Neural cell (in vitro differentiated cells): ENCODE measurements at regions not wholly inside any gene's neighbourhood (a gene's known extent, or its start where the extent isn't known, plus 50 kb on each side); places are given as distances from the start of the nearest gene placed in this dataset.

Experiments used
- H2AFZ ChIP-seq: fragments of 200-600, 300-800 bp; sonication (generic), shearing (Covaris generic); 2 replicates; pipeline ENCODE4 v1.6.0; 2014; ENCODE audit warnings: low read depth, mild to moderate bottlenecking, antibody characterized with exemption, low read length, moderate library complexity
- H3F3A ChIP-seq: fragments of 200-600 bp; shearing (Covaris generic); 2 replicates; pipeline ENCODE4 v1.6.1; 2016; ENCODE audit warnings: mild to moderate bottlenecking, moderate library complexity, mixed read lengths, antibody characterized with exemption, low read length; ENCODE audit not compliant: insufficient read depth, poor library complexity, severe bottlenecking
- H3K27ac ChIP-seq: fragments of 200-600, 300-800 bp; sonication (generic), shearing (Covaris generic); 2 replicates; pipeline ENCODE4 v1.5.1; 2014; ENCODE audit warnings: mild to moderate bottlenecking, low read length, moderate library complexity
- H3K27me3 ChIP-seq: fragments of 300-800, 200-600 bp; sonication (generic), shearing (Covaris generic); 2 replicates; pipeline ENCODE4 v1.6.0; 2014; ENCODE audit warnings: mild to moderate bottlenecking, low read depth, low read length, moderate library complexity; ENCODE audit not compliant: insufficient read depth
- H3K36me3 ChIP-seq: fragments of 300-800, 200-600 bp; sonication (generic), shearing (Covaris generic); 2 replicates; pipeline ENCODE4 v1.5.1; 2014; ENCODE audit warnings: mild to moderate bottlenecking, antibody characterized with exemption, low read length, moderate library complexity; ENCODE audit not compliant: insufficient read depth
- H3K4me2 ChIP-seq: fragments of 300-800, 200-600 bp; sonication (generic), shearing (Covaris generic); 2 replicates; pipeline ENCODE4 v1.6.0; 2014; ENCODE audit warnings: mild to moderate bottlenecking, low read length
- H3K4me3 ChIP-seq: fragments of 300-800, 200-600 bp; sonication (generic), shearing (Covaris generic); 2 replicates; pipeline ENCODE4 v1.5.1; 2014; ENCODE audit warnings: mild to moderate bottlenecking, low read length, moderate library complexity
- H3K79me2 ChIP-seq: fragments of 200-600 bp; shearing (Covaris generic); replicated peaks from 2 replicates; pipeline ENCODE4 v1.6.0; 2014; ENCODE audit warnings: mild to moderate bottlenecking, low read length, moderate library complexity; ENCODE audit not compliant: insufficient read depth
- H3K9ac ChIP-seq: fragments of 300-800, 200-600 bp; sonication (generic), shearing (Covaris generic); 2 replicates; pipeline ENCODE4 v1.6.1; 2016; ENCODE audit warnings: mild to moderate bottlenecking, low read length, mixed read lengths
- H3K9me2 ChIP-seq: fragments of 200-600 bp; shearing (Covaris generic); 2 replicates; pipeline ENCODE4 v1.6.1; 2016; ENCODE audit warnings: mild to moderate bottlenecking, low read length, mixed read lengths; ENCODE audit not compliant: insufficient read depth
- H3K9me3 ChIP-seq: fragments of 200-600, 300-800 bp; sonication (generic), shearing (Covaris generic); 2 replicates; pipeline ENCODE4 v1.6.1; 2016; ENCODE audit warnings: mild to moderate bottlenecking, mixed run types, low read length, moderate library complexity, mixed read lengths
- H4K20me1 ChIP-seq: fragments of 200-600 bp; shearing (Covaris generic); 2 replicates; pipeline ENCODE4 v1.6.1; 2016; ENCODE audit warnings: mild to moderate bottlenecking, mixed run types; ENCODE audit not compliant: insufficient read depth
- EP300 ChIP-seq: fragments of 450-650 bp; conservative IDR thresholded peaks from 2 replicates; pipeline ENCODE4 v1.6.1; 2014; ENCODE audit warnings: antibody characterized with exemption, mild to moderate bottlenecking, moderate library complexity; ENCODE audit not compliant: poor library complexity, severe bottlenecking
- EZH2 ChIP-seq: fragments of 200-600, 300-800 bp; shearing (Covaris generic), sonication (generic); IDR thresholded peaks from 2 replicates; pipeline ENCODE4 v1.6.1; 2014; ENCODE audit warnings: antibody characterized with exemption, low read length, borderline replicate concordance, mild to moderate bottlenecking; ENCODE audit not compliant: insufficient read depth, poor library complexity, severe bottlenecking
- MXI1 ChIP-seq: fragments of 450-650 bp; conservative IDR thresholded peaks from 2 replicates; pipeline ENCODE4 v1.6.1; 2014; ENCODE audit warnings: antibody characterized with exemption, mild to moderate bottlenecking; ENCODE audit not compliant: poor library complexity, severe bottlenecking
- POLR2AphosphoS5 ChIP-seq: IDR thresholded peaks from 2 replicates; pipeline ENCODE4 v1.6.1; 2012
- RAD21 ChIP-seq: fragments of 450-650 bp; conservative IDR thresholded peaks from 2 replicates; pipeline ENCODE4 v1.6.1; 2014; ENCODE audit warnings: antibody characterized with exemption, mild to moderate bottlenecking, moderate library complexity
- REST ChIP-seq: IDR thresholded peaks from 2 replicates; pipeline ENCODE4 v1.6.1; 2012; ENCODE audit warnings: borderline replicate concordance
- SMC3 ChIP-seq: fragments of 450-650 bp; conservative IDR thresholded peaks from 2 replicates; pipeline ENCODE4 v1.6.1; 2014; ENCODE audit warnings: antibody characterized with exemption, mild to moderate bottlenecking, moderate library complexity; ENCODE audit not compliant: poor library complexity
- TAF1 ChIP-seq: IDR thresholded peaks from 2 replicates; pipeline ENCODE4 v1.6.1; 2012; ENCODE audit warnings: low read depth
- TF ChIP-seq, protein P1 (sequence below): fragments of 450-650 bp; IDR thresholded peaks from 2 replicates; pipeline ENCODE4 v1.5.1; 2014; ENCODE audit warnings: antibody characterized with exemption, mild to moderate bottlenecking, moderate library complexity; ENCODE audit not compliant: poor library complexity, severe bottlenecking

- Histone ChIP-seq H3K9me2 (no peaks in the 10 kb centered on the region), H3K27me3 (no peaks in the 10 kb centered on the region), H2AFZ (no peak overlapping the region), H3K79me2 (no peaks in the 10 kb centered on the region), H3K9me3 (no peaks in the 10 kb centered on the region), H3K9ac (no peak overlapping the region), H3K27ac (no peak overlapping the region), H4K20me1 (no peaks in the 10 kb centered on the region), H3K4me2 (no peak overlapping the region), H3F3A (no peaks in the 10 kb centered on the region), H3K4me3 (no peak overlapping the region), H3K36me3 (no peaks in the 10 kb centered on the region)
- TF ChIP-seq EZH2, result no peak
- TF ChIP-seq, protein P1, sequence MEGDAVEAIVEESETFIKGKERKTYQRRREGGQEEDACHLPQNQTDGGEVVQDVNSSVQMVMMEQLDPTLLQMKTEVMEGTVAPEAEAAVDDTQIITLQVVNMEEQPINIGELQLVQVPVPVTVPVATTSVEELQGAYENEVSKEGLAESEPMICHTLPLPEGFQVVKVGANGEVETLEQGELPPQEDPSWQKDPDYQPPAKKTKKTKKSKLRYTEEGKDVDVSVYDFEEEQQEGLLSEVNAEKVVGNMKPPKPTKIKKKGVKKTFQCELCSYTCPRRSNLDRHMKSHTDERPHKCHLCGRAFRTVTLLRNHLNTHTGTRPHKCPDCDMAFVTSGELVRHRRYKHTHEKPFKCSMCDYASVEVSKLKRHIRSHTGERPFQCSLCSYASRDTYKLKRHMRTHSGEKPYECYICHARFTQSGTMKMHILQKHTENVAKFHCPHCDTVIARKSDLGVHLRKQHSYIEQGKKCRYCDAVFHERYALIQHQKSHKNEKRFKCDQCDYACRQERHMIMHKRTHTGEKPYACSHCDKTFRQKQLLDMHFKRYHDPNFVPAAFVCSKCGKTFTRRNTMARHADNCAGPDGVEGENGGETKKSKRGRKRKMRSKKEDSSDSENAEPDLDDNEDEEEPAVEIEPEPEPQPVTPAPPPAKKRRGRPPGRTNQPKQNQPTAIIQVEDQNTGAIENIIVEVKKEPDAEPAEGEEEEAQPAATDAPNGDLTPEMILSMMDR, result no peak
- no peak for TF ChIP-seq SMC3
- TF ChIP-seq REST, result no peak
- TF ChIP-seq RAD21, result no peak
- TF ChIP-seq POLR2AphosphoS5, result no peak
- TF ChIP-seq EP300, result no peak
- no peak for TF ChIP-seq TAF1
- TF ChIP-seq MXI1, result no peak
These were observed 277.0 kb upstream of the INTU start for GRCh38 chr4:127355743-127356142.

GRCh38 chr4:127357765-127358164, 275.0 kb upstream of the INTU start:
- Histone ChIP-seq H4K20me1 (no peaks in the 10 kb centered on the region), H3K27me3 (no peaks in the 10 kb centered on the region), H2AFZ (no peak overlapping the region), H3K9ac (no peak overlapping the region), H3K4me2 (no peak overlapping the region), H3K9me2 (no peaks in the 10 kb centered on the region), H3K9me3 (no peaks in the 10 kb centered on the region), H3K36me3 (no peaks in the 10 kb centered on the region), H3K79me2 (no peaks in the 10 kb centered on the region), H3K27ac (no peak overlapping the region), H3K4me3 (no peak overlapping the region), H3F3A (no peaks in the 10 kb centered on the region)
- TF ChIP-seq MXI1 (no peak), SMC3 (no peak), POLR2AphosphoS5 (no peak), RAD21 (no peak), EP300 (no peak), TAF1 (no peak), EZH2 (no peak), REST (no peak)
- TF ChIP-seq, protein P1, result no peak
